Head of caudate nucleus (tissue), 42 donors: ENCODE measurements at regions not wholly inside any gene's neighbourhood (a gene's known extent, or its start where the extent isn't known, plus 50 kb on each side); places are given as distances from the start of the nearest gene placed in this dataset.
"Not testable (repeated sequence)": the region's sequence is repeated elsewhere in the genome, so short reads cannot be mapped to it uniquely, and the experiment has no call there.

Source experiments
- DNase-seq, 42 donors: peaks; one replicate each; pipeline versions ENCODE4 v3.0.0 to v3.0.0-alpha.2; 2020 to 2021; ENCODE audit warnings: mixed read lengths in 7 of 42
- intact Hi-C: fragments of 100-400 bp; cut with DNase I; formaldehyde crosslinking; loops from one replicate; pipeline ENCODE4 v1.15.0; 2022

- no peak for DNase-seq
- intact Hi-C loops, result no loop called here
Observed at GRCh38 chr5:165333623-165334022, 1828.2 kb downstream of the MAT2B start.

GRCh38 chr5:165334201-165334600 is 1828.8 kb downstream of the MAT2B start:
- intact Hi-C loops, result no loop called here
- peak in 4 of 42 donors; percentile 4 to 44 (median 14) for DNase-seq

- no peak for DNase-seq
- intact Hi-C loops, result no loop called here
Observed at GRCh38 chr5:165349735-165350134, 1844.3 kb downstream of the MAT2B start.

GRCh38 chr5:165351342-165351741 is 1845.9 kb downstream of the MAT2B start:
- DNase-seq, result no peak
- intact Hi-C loops, result no loop called here

- intact Hi-C loops, result no loop called here
- no peak for DNase-seq
Observed at GRCh38 chr5:165360366-165360765, 1854.9 kb downstream of the MAT2B start.

GRCh38 chr5:165360784-165361542 is 1855.5 kb downstream of the MAT2B start:
- intact Hi-C loops, result no loop called here
- no peak for DNase-seq

- DNase-seq, result no peak
Observed at GRCh38 chr5:165370233-165370632, 1864.8 kb downstream of the MAT2B start.

GRCh38 chr5:165370794-165371193 is 1865.4 kb downstream of the MAT2B start:
- no peak for DNase-seq
- intact Hi-C loops, result no loop called here

More at GRCh38 chr5:165370233-165370632, 1864.8 kb downstream of the MAT2B start:
- intact Hi-C loops, result no loop called here

- intact Hi-C loops, result no loop called here
- no peak for DNase-seq
Observed at GRCh38 chr5:165375201-165375600, 1869.8 kb downstream of the MAT2B start.

- DNase-seq, result no peak
- intact Hi-C loops, result no loop called here
Observed at GRCh38 chr5:165393839-165394238, 1888.4 kb downstream of the MAT2B start.

GRCh38 chr5:165397516-165397915 is 1892.1 kb downstream of the MAT2B start:
- DNase-seq, result no peak
- intact Hi-C loops, result no loop called here

GRCh38 chr5:165400086-165400485 is 1894.7 kb downstream of the MAT2B start:
- intact Hi-C loops, result no loop called here
- DNase-seq, result no peak

GRCh38 chr5:165404917-165405316 is 1899.5 kb downstream of the MAT2B start:
- no peak for DNase-seq
- intact Hi-C loops, result no loop called here

- intact Hi-C loops, result no loop called here
- DNase-seq, result no peak
Observed at GRCh38 chr5:165405340-165405739, 1899.9 kb downstream of the MAT2B start.

GRCh38 chr5:165407352-165407751 is 1901.9 kb downstream of the MAT2B start:
- DNase-seq, result no peak
- intact Hi-C loops, result no loop called here

- intact Hi-C loops, result no loop called here
- DNase-seq, result no peak
Observed at GRCh38 chr5:165410476-165410875, 1905.1 kb downstream of the MAT2B start.

- intact Hi-C loops, DNase-seq: not testable (repeated sequence)
Observed at GRCh38 chr5:165411532-165411931, 1906.1 kb downstream of the MAT2B start.

- intact Hi-C loops, result no loop called here
Observed at GRCh38 chr5:165420493-165420892, 1915.1 kb downstream of the MAT2B start.

GRCh38 chr5:165423697-165424299 is 1918.4 kb downstream of the MAT2B start:
- intact Hi-C loops, result no loop called here
- no peak for DNase-seq

More at GRCh38 chr5:165420493-165420892, 1915.1 kb downstream of the MAT2B start:
- no peak for DNase-seq

GRCh38 chr5:165425594-165425993 is 1920.2 kb downstream of the MAT2B start:
- intact Hi-C loops, result no loop called here
- no peak for DNase-seq

- intact Hi-C loops, result no loop called here
- no peak for DNase-seq
Observed at GRCh38 chr5:165448753-165449152, 1943.3 kb downstream of the MAT2B start.
